Mucosa of descending colon (tissue), 3 donors: ENCODE measurements at regions not wholly inside any gene's neighbourhood (a gene's known extent, or its start where the extent isn't known, plus 50 kb on each side); places are given as distances from the start of the nearest gene placed in this dataset.

Source experiments
- ATAC-seq: fragments of 200-7000 bp; cut with Tn5 transposase; one replicate; pipeline ENCODE4 v1.9.1; 2020; ENCODE audit warnings: mild to moderate bottlenecking, moderate library complexity
- DNase-seq, 3 donors: peaks; one replicate each; pipeline ENCODE4 v3.0.0-alpha.2; 2020
- H3K36me3 ChIP-seq: fragments of 200-600 bp; one replicate; pipeline ENCODE4 v1.8.0; 2021; ENCODE audit warnings: low read depth, mild to moderate bottlenecking
- H3K4me1 ChIP-seq: fragments of 200-600 bp; one replicate; pipeline ENCODE4 v1.8.0; 2021; ENCODE audit warnings: low read depth, mild to moderate bottlenecking
- H3K4me3 ChIP-seq: fragments of 200-600 bp; one replicate; pipeline ENCODE4 v1.8.0; 2021; ENCODE audit warnings: mild to moderate bottlenecking
- H3K9me3 ChIP-seq: fragments of 200-600 bp; one replicate; pipeline ENCODE4 v1.8.0; 2021; ENCODE audit warnings: mild to moderate bottlenecking
- CTCF ChIP-seq: fragments of 200-600 bp; IDR thresholded peaks from one replicate; pipeline ENCODE4 v1.8.0; 2022; ENCODE audit warnings: antibody characterized with exemption, mild to moderate bottlenecking
- intact Hi-C, 2 donors: fragments of 100-400 bp; cut with DNase I in 1 of 2; cut with micrococcal nuclease in 1 of 2; formaldehyde crosslinking; loops; one replicate each; pipeline versions ENCODE4 v1.11.0 to v1.11.1; 2022; cut with DNase I, micrococcal nuclease
- donor health status: DM: no; HTN: no; CAD: no; lungs with moderate emphysema.
- donor health status: DM: no; HTN: no; CAD: no.
- donor health status: DM: no; HTN: yes; CAD: no.

- no peaks in the 10 kb centered on the region for H3K4me1 ChIP-seq
- no peak for TF ChIP-seq CTCF
- DNase-seq (no peak), ATAC-seq (no peak)
- H3K36me3 ChIP-seq, result no peaks in the 10 kb centered on the region
- intact Hi-C loops, result no loop called here
- no peak overlapping the region for H3K4me3 ChIP-seq
- H3K9me3 ChIP-seq, result peaks cover 3% of the 10 kb centered on the region
Observed at GRCh38 chr10:24153537-24153936, 55.4 kb upstream of the KIAA1217 start.

GRCh38 chr10:24156686-24157085 lies 52.3 kb upstream of the KIAA1217 start:
- Histone ChIP-seq H3K4me3 (no peak overlapping the region), H3K9me3 (peaks cover 3% of the 10 kb centered on the region), H3K36me3 (no peaks in the 10 kb centered on the region), H3K4me1 (no peaks in the 10 kb centered on the region)
- no peak for TF ChIP-seq CTCF
- DNase-seq (no peak), ATAC-seq (no peak)
- intact Hi-C loops, result no loop called here

GRCh38 chr10:24157567-24157966 lies 51.4 kb upstream of the KIAA1217 start:
- peaks cover 3% of the 10 kb centered on the region for H3K9me3 ChIP-seq
- DNase-seq, result no peak
- no peak for ATAC-seq
- H3K36me3 ChIP-seq, result no peaks in the 10 kb centered on the region
- H3K4me1 ChIP-seq, result no peaks in the 10 kb centered on the region
- intact Hi-C loops, result no loop called here
- H3K4me3 ChIP-seq, result no peak overlapping the region
- TF ChIP-seq CTCF, result no peak
